ENCODE measurements at regions not wholly inside any gene's neighbourhood (a gene's known extent, or its start where the extent isn't known, plus 50 kb on each side); places are given as distances from the start of the nearest gene placed in this dataset.

DNA sequence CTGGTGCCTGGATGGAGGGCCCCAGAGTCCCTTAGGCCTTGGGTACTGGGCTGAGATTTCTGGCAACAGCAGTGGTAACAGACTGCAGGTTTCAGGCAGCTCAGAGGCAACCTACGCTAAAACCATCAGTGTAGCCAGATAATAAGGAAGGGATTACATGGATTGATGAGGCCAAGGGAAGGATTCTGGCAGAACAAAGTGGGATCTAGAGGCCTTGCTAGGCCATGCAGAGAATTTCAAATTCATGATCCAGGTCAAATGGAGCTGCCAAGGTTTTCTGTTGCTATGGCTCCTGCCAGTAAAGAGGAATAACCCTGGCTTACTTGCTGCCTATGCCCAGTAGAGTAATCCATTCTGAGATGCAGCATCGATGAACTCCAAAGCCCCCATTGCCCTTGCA lies 445.7 kb downstream of the ADRA2A start:
- DNase-seq = no peak

DNA sequence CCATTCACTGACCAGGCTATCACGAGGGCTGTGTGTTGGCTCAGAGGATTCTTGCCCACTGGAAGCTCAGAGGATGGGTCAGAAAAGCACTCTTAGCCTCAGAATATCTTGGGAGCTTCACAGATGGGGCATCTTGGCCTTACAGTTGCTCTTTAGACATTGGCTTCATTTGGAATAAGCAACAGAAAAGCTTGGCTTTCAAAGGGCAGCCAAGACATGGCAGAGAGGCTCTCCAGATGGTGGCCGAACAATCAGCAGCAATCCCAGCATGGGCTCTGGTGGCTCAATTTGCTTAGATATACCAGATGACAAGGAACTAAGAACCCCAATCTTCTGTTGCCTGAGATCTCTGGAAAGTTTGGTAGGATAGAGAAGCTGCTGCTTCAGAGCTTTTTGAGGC lies 446.2 kb downstream of the ADRA2A start:
- no peak for DNase-seq

DNA sequence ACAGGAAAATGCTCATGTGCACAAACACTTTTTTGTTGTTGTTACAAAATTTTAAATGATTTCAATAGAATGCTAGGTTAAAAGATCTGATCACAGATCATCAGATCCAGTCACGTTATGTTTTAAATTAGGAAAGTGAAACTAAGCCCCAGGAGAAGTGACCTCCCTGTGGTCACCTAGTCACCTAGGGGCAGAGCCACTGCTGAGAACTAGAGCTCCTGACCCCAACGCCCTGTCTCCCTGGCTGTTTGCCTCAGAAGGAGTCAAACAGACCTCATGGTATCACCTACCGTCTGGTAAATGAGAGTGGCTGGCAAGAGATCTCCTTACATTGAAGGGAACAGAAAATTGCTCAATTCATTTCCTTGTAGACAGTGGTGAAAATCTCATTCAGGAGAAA lies 447.3 kb downstream of the ADRA2A start:
- no peak for DNase-seq

DNA sequence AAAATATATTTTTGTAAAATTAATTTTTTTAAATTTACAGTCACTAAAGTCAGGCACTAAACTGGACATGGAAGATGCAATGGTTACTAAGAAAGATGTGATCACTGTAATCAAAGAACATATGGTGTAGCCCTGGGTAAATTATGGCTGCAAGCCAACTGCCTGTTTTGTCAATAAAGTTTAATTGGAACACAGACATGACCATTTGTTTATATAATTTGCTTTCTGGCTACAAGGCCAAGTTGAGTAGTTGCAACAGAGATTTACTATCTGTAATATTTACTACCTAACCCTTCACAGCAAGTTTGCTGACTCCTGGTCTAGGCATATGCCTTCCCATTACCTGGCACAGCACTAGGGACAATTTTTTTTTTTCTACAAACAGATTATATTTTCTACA lies 448.9 kb downstream of the ADRA2A start:
- DNase-seq = no peak

DNA sequence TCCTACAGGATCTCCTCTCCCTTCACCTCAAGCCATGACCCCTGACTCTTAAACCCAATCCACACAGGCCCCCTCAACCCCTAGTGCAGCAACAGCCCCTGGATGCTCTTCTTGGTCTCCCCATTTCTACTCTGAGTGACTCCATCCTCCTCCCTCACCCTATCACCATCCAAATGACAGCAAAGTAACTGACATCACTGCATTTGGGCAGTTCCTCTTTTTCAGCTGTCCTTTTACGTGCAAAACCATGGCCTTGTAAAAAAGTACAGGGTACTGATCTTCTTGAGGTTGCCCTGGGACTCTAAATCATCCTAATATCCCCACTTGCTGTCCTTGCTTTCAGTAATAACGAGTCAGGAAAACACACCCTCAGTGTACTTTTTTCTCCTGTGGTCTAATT lies 454.9 kb downstream of the ADRA2A start:
- no peak for DNase-seq

DNA sequence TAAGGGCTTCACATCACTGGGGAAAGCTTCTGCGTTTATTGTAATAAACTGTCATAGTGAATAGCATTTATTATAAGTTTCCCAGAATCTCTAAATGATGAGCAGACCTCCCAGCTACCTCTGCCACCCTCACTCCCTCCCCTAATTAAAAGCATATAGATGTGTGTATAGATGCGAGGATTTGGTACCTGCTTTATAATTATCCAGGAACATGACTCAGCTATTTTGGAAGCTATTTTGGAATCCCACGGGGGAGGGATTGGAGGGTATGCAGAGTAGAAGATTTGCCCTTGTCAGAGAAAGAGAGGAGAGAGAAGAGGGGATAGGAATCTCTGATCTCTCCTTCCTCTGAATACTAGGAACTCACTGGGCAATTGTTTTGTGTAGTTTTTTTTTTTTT lies 455.3 kb downstream of the ADRA2A start:
- DNase-seq = no peak

DNA sequence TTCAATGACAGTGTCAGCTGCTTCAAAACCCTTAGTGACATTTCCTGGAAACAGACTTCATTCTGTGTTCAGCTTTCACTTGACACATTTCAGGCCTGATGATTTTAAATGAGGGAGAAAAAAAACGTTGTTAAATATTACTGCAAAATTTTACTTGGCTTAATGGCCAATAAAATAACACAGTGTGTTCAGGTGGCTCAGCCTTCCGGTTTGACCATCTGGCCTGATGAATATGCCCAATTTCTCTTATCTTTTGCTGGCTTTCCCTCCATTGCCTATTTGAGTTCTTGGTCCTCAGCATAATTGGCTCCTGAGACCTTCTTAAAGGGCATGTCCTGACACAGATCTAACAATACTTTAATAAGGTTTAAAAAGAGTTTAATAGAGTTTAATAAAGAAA lies 462.4 kb downstream of the ADRA2A start:
- DNase-seq = no peak

DNA sequence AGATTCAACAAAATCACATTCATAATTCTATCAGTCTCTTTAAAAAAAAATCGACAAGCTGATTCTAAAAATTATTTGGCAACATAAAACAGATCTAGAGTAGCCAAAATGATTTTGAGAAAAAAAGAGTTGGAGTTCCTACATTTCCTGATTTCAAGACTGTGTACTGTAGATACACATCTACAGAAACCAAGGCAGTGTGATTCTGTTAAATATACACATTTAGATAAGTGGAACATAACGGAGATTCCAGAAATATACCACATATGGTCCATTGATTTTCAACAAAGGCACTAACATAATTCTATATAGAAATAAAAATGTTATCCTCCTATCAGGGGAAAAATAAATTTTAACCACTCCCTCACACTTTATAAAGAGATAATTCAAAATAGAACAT lies 467.0 kb downstream of the ADRA2A start:
- no peak for DNase-seq

DNA sequence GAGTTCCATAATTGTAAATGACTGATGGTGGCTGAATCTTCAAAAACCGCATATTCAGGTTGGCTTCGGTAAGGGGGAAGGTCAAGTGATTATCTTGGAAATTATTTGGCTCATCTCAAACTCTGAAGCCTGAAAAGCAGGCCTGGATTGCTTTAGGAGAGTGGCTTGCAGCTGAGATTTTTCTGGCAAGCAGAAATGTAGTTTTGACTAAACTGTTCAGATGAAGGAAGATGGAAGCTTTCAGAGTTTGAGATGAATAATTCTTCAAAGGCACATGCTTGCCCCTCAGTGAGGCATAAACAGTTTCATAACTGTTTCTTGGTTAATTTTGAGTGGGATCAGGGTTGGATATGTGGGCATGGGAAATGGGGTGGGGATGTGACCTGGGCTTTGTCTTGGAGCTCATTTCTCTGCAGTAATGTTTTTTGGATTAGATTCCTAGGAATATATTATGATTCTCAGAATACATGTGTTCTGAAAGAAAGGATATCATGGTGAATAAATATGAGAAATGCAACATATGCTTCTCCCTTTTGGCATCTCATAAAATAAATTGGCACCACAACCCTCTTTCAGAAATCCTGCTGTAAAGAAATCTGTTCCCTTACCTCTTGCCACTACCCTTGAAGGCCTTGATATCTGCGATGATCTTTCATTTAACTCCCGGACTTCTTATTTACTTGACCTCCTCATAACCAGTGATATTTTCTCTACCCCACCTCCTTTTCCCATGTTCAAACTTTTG lies 469.2 kb downstream of the ADRA2A start:
- no peak for DNase-seq

DNA sequence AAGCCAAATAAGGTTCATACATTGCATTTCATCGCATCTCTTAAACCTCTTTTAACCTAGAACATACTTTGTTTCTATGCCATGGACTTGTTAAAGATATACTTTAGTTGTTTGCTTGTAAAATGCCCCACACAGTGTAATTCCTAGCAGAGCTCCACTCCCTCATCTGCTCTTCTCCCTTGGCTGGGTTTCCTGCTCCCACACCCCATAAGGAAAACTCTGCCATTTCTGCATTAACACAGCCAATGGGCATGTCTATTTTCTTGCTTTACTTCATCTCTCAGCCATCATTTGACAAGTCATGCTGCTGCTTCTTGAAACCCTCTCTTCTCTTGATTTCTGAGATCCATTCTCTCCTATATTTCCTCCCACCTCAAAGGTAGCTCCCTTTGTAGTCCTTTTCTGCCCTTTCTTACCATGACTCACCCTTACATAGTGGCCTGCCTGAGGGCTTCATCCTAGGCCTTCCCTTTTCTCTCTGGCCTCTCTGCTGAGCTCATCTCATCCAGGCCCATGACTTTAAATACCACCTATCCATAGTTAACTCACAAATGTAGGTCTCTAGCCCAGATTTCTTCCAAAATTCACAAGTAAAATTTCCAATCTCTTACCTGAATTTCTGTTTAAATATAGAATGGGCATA lies 471.4 kb downstream of the ADRA2A start:
- DNase-seq = no peak

DNA sequence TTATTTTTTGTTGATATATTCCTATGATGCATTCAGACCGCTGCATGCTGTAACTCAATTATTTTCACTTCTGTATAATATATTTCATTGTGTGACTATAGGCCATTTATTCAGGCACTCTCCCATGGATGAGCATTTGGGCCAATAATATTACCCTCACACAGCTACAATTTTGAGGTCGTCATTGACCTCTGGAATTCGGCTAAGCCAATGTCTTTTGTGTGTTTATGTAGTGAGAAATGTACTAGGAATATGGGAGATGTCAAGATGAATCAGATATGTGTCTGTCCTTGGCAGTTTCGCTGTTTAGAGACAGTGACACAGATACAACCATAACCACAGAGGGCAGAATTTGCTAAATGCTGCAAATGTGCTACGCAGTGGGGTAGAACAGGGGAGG lies 474.2 kb downstream of the ADRA2A start:
- DNase-seq = no peak

DNA sequence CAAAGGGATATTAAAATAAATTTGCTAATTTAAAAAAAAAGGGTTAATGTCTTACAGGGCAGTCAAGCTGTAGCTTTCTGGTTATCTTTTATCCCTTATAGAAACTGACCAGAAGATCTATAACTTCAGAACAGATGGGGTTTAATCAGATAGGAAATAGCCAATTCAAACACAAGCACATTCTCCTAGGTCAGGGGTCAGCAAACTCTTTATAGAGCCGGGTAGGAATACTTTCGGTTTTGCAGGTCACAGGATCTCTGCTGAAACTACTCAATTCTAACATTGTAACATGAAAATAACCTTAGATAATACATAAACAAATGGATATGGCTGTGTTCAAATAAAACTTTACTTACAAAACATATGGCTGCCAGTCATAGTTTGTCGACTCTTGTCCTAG lies 479.8 kb downstream of the ADRA2A start:
- DNase-seq = no peak

DNA sequence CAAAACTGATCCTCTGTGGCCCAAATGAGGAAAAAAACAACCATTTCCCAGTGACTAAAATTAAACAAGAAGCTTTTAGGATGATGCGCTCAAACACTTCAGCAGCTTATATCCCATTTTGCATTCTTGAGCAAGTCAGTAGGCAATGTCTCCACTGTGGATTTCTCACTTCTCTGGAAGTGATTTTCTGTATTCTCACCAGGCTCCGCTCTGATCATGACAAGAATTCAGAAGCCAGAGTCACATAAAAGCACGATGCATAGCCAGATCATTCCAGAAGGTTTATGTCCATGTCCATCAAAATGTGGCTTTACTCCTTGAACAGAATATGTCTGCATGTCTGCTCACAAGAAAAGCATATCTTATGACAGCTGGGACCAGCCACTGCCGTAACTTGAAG lies 481.4 kb downstream of the ADRA2A start:
- no peak for DNase-seq

DNA sequence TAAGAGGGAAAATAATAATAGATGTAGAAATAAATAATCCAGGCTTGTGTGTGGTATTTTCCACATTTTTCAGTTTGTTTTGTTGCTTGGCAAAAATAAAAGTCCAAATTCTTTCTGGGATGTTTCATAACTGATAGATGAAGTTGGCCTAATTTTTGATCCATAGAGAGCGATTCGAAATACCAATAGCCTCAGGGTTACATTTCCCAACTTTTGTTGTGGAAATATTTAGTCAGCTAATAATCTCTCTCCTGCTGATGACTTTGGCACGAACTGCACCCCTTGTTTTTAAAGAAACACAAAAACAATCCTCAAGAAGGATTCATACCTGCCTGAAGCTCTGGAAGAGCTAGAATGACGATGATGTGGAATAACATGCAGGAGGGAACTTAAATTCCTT lies 483.2 kb downstream of the ADRA2A start:
- no peak for DNase-seq

DNA sequence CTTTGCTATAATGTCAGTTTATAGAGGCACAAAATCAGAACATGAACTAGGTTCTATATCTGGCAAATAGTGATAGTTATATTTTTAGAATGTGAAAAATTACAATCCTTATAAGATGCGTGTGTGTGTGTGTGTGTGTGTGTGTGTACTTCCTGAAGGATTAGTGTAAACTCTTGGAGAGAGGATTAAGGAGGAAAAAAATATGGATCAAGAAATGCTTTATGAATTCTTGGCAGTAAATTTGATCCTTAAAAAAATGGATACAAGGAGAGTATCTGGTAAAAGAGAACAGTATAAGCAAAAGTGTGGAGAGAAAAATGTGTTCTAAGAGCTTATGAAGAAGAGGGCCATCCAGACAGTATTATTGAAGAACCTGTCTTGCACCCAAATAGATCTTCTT lies 484.3 kb downstream of the ADRA2A start:
- no peak for DNase-seq

DNA sequence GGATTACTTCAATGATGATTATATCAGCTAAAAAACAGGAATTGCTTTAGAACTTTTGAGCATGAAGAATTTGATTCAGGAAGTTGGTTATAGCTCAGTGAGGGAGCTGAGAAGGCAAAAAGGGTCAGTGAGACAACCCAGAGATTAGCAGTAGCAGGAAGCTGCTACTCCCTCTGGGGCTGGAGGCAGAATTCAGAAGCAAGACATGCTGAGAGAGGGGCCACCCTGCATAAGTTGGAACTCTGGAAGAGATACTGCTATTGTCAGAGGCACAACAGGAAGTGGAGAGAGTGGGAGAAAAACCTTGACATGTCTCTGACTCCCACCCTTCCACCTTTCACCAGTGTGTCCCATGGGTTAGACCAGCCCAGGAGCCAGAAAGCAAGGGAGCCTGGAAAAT lies 488.7 kb downstream of the ADRA2A start:
- DNase-seq = no peak

DNA sequence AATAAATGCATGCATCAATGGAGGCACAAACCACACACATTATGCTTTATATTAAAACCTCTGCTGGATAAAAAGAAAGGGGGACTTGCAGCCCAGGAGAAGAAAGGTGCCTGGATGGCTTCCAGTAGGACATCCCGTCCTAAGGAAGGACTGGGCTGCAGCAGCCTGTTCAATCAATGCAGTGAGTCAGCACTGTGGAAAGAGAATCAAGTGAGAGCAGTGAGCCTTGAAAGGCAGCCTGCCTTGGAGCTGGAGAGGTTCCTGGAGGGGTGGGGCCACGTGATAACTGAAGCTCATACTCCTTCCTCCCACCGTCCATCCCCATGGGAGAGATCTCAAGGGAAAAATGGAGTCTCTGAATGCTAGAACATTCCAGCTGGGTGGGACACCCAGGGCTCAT lies 501.2 kb downstream of the ADRA2A start:
- no peak for DNase-seq

DNA sequence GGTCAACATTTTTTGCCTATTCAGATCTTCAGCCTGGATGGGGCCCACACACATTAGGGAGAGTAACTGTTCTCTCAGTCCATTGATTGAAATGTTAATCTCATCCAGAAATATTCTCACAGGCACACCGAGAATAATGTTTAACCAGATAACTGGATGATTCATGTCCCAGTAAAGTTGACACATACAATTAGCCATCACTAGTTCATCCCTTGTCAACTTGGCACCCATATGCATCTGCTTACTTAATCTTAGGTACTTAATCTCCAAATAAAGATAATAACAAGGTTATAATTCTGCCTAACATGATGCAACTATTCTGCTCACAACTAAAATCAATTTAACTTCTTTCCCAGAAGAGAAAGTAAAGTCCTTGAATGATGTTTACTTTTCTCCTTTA lies 502.6 kb downstream of the ADRA2A start:
- no peak for DNase-seq

DNA sequence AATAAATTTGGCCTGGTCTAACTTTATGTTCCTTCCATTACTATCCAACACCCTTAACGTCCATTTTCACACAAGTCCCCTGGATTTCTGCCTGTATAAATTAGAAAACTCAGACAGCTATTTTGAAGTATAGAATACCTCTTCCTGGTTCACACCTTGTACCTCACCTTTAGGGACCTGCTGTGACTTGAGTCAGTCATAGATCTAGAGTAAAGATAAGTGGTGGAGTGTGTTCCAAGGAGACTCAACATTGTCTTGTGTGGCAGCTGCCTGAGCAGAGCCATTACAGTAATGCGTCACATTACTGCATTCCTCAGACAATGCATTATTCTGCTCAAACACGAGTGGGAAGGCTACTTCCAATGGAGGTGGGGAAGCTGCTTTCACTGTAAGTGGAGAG lies 513.9 kb downstream of the ADRA2A start:
- no peak for DNase-seq

DNA sequence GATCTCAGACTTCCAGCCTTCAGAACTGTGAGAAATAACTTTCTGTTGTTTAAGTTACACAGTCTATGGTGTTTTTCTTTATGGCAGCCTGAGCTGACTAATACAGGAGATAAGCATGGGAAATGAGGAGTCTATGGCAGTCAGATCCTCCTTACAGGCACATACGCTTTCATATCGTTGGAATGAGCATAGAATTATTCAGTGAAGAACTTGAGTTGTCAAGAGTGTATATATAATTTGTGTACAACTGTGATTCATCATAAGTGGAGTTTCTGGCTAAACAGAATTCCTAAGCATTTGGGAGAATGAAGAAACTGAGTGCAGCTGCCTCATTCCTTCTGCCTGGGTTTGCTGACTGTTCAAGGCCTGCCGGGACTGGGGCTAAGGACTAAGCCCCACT lies 516.7 kb downstream of the ADRA2A start:
- no peak for DNase-seq

DNA sequence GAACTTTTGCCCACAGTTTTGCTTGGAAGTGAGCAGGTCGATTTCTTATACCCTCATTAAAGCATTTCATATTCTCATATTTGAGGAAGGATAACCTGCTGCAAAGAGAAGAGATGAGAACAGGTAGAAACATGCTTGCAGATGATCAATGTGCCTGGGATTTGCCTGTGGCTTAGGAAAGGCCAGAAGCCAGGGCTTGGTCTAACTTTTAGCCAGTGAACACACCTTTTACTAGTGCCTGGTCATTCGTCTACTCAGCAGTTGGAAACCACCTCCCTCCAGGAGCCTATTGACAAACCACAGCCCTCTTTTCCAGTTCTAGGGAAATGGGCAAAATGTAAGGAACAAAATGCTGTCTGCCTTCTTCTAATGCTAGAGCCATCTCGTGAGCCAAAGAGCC lies 518.3 kb downstream of the ADRA2A start:
- no peak for DNase-seq

DNA sequence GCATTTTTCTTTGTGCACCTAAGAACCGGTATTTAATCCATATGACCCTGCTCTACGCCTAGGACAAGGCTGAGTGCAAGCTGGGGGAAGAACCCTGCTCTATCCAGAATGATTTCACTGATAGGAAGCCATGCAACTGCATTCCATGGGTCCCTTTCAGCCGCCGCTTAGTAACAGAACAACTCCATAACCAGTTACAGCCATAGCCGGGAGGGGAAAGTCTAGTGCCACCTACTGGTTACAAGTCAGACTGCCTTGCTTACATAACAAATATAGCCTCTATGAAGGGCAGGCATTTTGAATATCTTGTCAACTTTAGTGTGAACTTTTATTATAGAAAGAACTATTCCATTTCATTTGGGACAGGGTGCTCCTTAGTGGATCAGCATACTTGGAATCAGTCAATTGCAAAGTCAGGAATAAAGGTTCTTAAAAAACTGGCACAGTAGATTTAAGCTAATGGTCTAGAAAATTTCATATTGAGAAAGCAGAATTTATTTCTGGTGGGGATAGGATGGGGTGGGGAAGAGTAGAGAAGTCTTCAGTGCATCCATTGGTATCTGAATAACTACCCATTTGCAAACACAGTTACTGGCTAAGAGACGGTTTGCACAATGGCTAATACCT lies 521.7 kb downstream of the ADRA2A start:
- peak; percentile 22 to 65 for DNase-seq

DNA sequence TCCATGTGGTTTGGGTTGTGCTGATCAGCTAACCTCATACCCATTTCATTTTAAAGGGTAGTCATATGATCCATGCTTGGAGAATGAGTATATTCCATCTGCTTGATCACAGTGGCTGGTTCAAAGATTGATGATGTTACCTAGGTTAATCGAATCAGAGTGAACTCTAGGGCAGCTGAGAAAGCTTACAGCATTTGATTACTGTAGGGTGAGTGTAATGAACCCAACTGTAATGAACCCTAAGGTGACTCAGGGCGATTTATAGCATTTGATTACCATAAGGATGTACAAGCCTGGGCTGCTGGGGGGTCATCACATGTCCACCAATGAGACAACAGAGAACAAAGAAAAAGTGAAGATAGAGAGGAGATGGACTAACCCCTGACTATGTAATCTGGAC lies 523.1 kb downstream of the ADRA2A start:
- no peak for DNase-seq

DNA sequence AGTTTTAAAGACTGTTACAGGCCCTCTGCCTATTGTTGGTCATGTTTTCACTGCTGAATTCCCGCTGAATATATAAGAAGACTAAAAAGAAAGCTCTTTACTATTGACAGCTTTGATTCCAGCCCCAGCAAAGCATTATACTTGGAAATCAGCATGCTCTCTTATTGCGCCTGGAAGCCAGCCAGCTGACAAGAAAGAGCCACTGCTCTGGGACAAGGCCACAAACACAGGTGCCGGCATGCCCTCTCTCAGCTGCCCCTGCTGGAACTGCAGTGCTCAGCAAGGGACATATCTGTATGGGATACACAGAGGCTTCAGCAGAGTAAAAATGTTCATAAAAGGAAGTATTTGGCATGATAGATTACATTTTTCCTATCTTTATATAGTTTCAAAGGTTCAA lies 523.9 kb downstream of the ADRA2A start:
- no peak for DNase-seq

DNA sequence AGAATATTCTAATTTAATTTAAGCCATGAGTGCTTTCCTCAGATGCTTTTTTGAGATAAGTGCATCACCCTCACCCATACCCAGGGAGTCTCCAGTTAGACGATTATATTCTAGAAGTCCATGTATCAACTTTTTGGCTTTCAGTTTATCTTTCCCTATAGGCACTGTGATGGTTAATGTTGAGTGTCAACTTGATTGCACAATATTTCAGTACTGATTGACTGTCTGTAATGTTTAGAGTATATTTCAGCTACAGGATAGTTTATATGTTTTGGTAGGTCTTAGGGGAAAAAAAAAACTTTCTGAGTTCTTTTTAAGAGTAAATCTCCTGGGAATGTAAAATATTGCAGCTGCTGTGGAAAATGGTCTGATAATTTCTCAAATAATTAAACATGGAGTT lies 535.4 kb downstream of the ADRA2A start:
- no peak for DNase-seq
